Activated T-helper 1 cell treated with anti-CD3 and anti-CD28 coated beads, Interleukin-12 subunit alpha, Interleukin-12 subunit beta, Interleukin-2, Interleukin-4 antibody, amounts not matched to agents 30 ng/mL and 10 ng/mL and 1 ng/mL, durations not matched to agents 14 hours and 24 hours and 36 hours (primary cell): ENCODE measurements at regions not wholly inside any gene's neighbourhood (a gene's known extent, or its start where the extent isn't known, plus 50 kb on each side); places are given as distances from the start of the nearest gene placed in this dataset.

Experiments
- DNase-seq: peaks from one replicate; pipeline ENCODE4 v3.0.0; 2021; ENCODE audit warnings: low spot score
- H3K27ac Mint-ChIP-seq: one replicate; pipeline ENCODE4 v1.8.0; 2021; ENCODE audit warnings: mild to moderate bottlenecking, mixed read lengths
- H3K27me3 Mint-ChIP-seq: one replicate; pipeline ENCODE4 v1.8.0; 2022; ENCODE audit warnings: mild to moderate bottlenecking, moderate library complexity, mixed read lengths; ENCODE audit not compliant: insufficient read depth
- H3K36me3 Mint-ChIP-seq: one replicate; pipeline ENCODE4 v1.8.0; 2021; ENCODE audit warnings: low read depth, mixed read lengths
- H3K4me1 Mint-ChIP-seq: one replicate; pipeline ENCODE4 v1.8.0; 2021; ENCODE audit warnings: low read depth, mixed read lengths
- H3K4me3 Mint-ChIP-seq: one replicate; pipeline ENCODE4 v1.8.0; 2021; ENCODE audit warnings: mild to moderate bottlenecking, moderate library complexity, mixed read lengths
- H3K9me3 Mint-ChIP-seq: one replicate; pipeline ENCODE4 v1.8.0; 2021; ENCODE audit warnings: mixed read lengths
- intact Hi-C: fragments of 100-400 bp; cut with micrococcal nuclease; formaldehyde crosslinking; loops from one replicate; pipeline ENCODE4 v1.15.1; 2024

- Mint-ChIP-seq H3K27ac (no peak overlapping the region), H3K4me3 (no peak overlapping the region), H3K27me3 (no peaks in the 10 kb centered on the region), H3K4me1 (no peaks in the 10 kb centered on the region), H3K36me3 (no peaks in the 10 kb centered on the region), H3K9me3 (no peaks in the 10 kb centered on the region)
- no peak for DNase-seq
- intact Hi-C loops = no loop called here
These were observed 1075.0 kb downstream of the TTLL7 start for GRCh38 chr1:82923931-82924330.

GRCh38 chr1:82921759-82922158 lies 1077.2 kb downstream of the TTLL7 start:
- H3K36me3 Mint-ChIP-seq = no peaks in the 10 kb centered on the region
- DNase-seq = no peak
- intact Hi-C loops = no loop called here
- H3K27ac Mint-ChIP-seq = no peak overlapping the region
- H3K4me1 Mint-ChIP-seq = no peaks in the 10 kb centered on the region
- no peaks in the 10 kb centered on the region for H3K9me3 Mint-ChIP-seq
- H3K27me3 Mint-ChIP-seq = no peaks in the 10 kb centered on the region
- no peak overlapping the region for H3K4me3 Mint-ChIP-seq

DNA sequence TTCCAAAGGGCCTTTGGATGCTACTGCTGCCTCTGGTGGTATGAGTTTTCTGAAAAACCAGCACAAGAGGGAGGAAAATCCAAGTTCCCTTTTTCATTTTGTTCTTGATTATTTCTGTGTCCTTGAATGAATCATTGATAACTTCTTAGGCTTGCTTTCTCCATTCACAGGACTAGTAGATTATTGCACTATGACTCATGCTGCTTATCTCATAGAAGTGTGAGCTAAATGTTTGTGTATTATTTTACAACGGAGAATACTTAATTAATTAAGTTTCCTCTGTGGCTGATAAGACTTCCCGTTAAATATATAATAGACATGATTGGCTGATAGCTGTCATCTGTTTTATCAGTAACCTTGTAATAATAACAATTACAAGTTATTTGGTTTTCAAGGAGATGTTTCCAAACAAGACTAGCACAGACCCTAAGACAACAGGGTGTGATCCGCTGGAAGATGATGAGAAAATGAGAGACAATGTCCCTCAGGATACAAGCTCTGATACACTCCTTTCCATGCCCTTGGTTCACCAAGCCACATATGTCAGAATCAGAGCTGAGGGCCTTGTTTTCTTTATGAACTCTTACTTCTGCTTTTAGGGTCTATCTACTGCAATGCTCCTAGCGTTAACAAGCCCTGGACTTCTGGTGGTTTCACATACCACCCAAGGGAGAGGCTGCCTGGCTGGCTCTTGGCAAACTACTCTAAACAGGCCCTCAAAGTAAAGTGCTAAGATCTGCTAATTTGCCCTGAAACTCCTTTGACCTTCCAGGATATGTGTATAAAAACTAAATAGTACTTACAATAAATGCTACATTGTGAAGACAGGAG lies 1078.3 kb downstream of the TTLL7 start:
- Mint-ChIP-seq H3K4me1 (no peaks in the 10 kb centered on the region), H3K9me3 (no peaks in the 10 kb centered on the region), H3K4me3 (no peak overlapping the region), H3K36me3 (no peaks in the 10 kb centered on the region), H3K27ac (no peak overlapping the region), H3K27me3 (no peaks in the 10 kb centered on the region)
- intact Hi-C loops = no loop called here
- DNase-seq = no peak

- intact Hi-C loops = no loop called here
- Mint-ChIP-seq H3K27ac (no peak overlapping the region), H3K9me3 (no peaks in the 10 kb centered on the region), H3K4me1 (no peaks in the 10 kb centered on the region), H3K27me3 (no peaks in the 10 kb centered on the region), H3K4me3 (no peak overlapping the region), H3K36me3 (no peaks in the 10 kb centered on the region)
- DNase-seq = no peak
These were observed 1079.1 kb downstream of the TTLL7 start for GRCh38 chr1:82919837-82920236.

DNA sequence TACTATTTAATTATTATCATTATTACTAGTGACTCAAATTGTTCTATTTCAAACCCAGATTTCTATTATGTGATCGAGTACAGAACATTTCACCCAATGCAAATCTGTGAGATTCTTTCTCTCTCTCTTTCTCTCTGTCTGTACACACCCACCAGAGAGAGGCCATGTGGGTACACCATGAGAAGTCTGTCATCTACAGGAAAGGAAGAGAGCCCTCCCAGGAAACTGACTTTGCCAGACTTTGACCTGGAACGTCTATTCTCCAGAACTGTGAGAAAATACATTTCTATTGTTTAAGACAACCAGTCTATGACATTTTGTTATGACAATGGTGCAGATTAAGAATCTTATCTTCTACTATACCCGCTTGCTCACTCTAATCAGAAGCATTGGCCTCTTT lies 1091.6 kb downstream of the TTLL7 start:
- intact Hi-C loops = no loop called here
- Mint-ChIP-seq H3K27ac (no peak overlapping the region), H3K36me3 (no peaks in the 10 kb centered on the region), H3K9me3 (no peaks in the 10 kb centered on the region), H3K4me1 (no peaks in the 10 kb centered on the region), H3K4me3 (no peak overlapping the region), H3K27me3 (no peaks in the 10 kb centered on the region)
- DNase-seq = no peak

- no peaks in the 10 kb centered on the region for H3K27me3 Mint-ChIP-seq
- no peak overlapping the region for H3K27ac Mint-ChIP-seq
- DNase-seq = no peak
- H3K4me1 Mint-ChIP-seq = no peaks in the 10 kb centered on the region
- H3K36me3 Mint-ChIP-seq = no peaks in the 10 kb centered on the region
- intact Hi-C loops = no loop called here
- H3K9me3 Mint-ChIP-seq = no peaks in the 10 kb centered on the region
- no peak overlapping the region for H3K4me3 Mint-ChIP-seq
These were observed 1095.3 kb downstream of the TTLL7 start for GRCh38 chr1:82903626-82904025.

DNA sequence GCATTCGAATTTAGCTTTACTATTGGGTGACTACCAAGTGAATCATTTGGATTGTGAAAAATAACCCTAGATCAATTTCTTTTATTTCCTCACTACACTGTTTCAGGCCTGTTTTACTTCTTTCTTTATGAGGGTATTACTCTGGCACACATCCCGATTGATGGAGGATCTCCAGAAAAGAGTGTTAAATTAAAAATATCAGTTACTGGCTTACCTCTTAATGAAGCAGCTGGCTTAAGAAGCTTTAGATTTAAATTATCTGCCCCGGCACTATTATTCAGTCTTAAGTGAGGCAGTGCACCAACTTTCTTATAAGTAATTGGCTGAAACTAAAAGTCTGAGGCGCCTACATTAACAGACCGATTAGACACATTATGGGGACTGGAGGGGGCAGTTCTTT lies 1097.4 kb downstream of the TTLL7 start:
- Mint-ChIP-seq H3K27me3 (no peaks in the 10 kb centered on the region), H3K27ac (no peak overlapping the region), H3K4me3 (no peak overlapping the region), H3K36me3 (no peaks in the 10 kb centered on the region), H3K4me1 (no peaks in the 10 kb centered on the region), H3K9me3 (no peaks in the 10 kb centered on the region)
- no peak for DNase-seq
- intact Hi-C loops = no loop called here

DNA sequence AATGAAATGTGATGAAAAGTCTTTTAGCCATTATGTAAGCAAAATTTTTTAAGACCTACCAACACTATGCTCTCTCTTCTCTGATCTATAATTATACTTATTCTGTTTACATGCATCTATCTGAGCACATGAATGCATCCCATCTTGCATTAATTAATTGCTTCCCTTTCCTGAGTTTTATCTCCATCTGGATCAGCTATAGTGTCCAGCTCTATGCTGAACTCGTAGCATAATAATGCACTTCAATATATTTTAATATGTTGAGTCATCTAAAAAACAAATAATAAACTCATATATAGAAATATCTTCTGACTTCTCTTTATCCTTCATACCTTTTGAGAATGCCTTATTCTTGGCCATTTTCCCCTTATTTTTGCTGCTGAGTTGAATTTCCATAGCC lies 1097.8 kb downstream of the TTLL7 start:
- Mint-ChIP-seq H3K27ac (no peak overlapping the region), H3K4me1 (no peaks in the 10 kb centered on the region), H3K27me3 (no peaks in the 10 kb centered on the region), H3K4me3 (no peak overlapping the region), H3K9me3 (no peaks in the 10 kb centered on the region), H3K36me3 (no peaks in the 10 kb centered on the region)
- no peak for DNase-seq
- intact Hi-C loops = no loop called here

DNA sequence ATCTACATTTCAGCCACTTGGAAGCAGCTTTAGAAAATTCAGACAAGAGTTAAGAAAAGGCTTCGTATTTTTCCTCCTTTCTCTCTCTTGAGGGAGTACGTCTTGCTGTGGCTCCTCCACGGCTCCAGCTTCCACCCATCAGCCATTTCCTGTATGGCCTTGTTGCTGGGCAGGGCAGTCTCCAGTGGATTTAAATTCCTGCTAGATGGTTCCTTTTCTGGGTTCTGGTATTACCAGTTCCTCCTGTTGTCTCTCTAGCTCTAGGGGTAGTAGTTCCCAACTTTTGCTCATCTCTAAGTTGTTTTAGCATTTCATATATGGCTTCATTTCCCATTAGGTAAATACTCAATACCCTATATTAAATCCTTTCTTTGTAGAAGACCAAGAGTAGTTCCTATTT lies 1098.3 kb downstream of the ADGRL2 start:
- H3K4me3 Mint-ChIP-seq = no peak overlapping the region
- no peak overlapping the region for H3K27ac Mint-ChIP-seq
- H3K9me3 Mint-ChIP-seq = no peaks in the 10 kb centered on the region
- intact Hi-C loops = no loop called here
- DNase-seq = no peak
- no peaks in the 10 kb centered on the region for H3K4me1 Mint-ChIP-seq
- no peaks in the 10 kb centered on the region for H3K27me3 Mint-ChIP-seq
- H3K36me3 Mint-ChIP-seq = no peaks in the 10 kb centered on the region

GRCh38 chr1:82897549-82897948 lies 1096.8 kb downstream of the ADGRL2 start:
- H3K27ac Mint-ChIP-seq = no peak overlapping the region
- no peaks in the 10 kb centered on the region for H3K36me3 Mint-ChIP-seq
- H3K4me3 Mint-ChIP-seq = no peak overlapping the region
- H3K27me3 Mint-ChIP-seq = no peaks in the 10 kb centered on the region
- DNase-seq = no peak
- no peaks in the 10 kb centered on the region for H3K9me3 Mint-ChIP-seq
- intact Hi-C loops = no loop called here
- no peaks in the 10 kb centered on the region for H3K4me1 Mint-ChIP-seq

DNA sequence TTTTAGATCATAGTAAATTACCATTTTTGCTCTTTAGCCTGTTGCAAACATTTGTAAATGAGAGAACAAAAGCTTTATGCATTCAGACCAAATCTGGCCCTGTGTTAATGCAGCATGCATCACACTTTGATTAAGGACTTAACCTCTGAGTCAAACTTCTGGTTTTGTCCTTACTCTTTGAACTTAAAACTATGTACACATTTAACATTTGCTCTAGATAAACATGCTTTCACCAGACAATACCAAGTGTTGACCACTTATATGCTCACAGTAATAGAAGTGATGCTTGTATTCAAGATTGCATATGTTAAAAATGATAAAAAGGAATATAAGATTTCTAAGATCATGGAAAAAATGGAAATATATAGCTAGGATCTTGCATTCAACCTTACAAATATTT lies 1095.3 kb downstream of the ADGRL2 start:
- no peak for DNase-seq
- intact Hi-C loops = no loop called here

GRCh38 chr1:82894635-82895034 lies 1093.9 kb downstream of the ADGRL2 start:
- no peak for DNase-seq
- intact Hi-C loops = no loop called here
- Mint-ChIP-seq H3K4me3 (no peak overlapping the region), H3K9me3 (no peaks in the 10 kb centered on the region), H3K36me3 (no peaks in the 10 kb centered on the region), H3K27me3 (no peaks in the 10 kb centered on the region), H3K4me1 (no peaks in the 10 kb centered on the region), H3K27ac (no peak overlapping the region)

More for the DNA sequence above, 1095.3 kb downstream of the ADGRL2 start:
- Mint-ChIP-seq H3K36me3 (no peaks in the 10 kb centered on the region), H3K27ac (no peak overlapping the region), H3K4me1 (no peaks in the 10 kb centered on the region), H3K4me3 (no peak overlapping the region), H3K27me3 (no peaks in the 10 kb centered on the region), H3K9me3 (no peaks in the 10 kb centered on the region)

DNA sequence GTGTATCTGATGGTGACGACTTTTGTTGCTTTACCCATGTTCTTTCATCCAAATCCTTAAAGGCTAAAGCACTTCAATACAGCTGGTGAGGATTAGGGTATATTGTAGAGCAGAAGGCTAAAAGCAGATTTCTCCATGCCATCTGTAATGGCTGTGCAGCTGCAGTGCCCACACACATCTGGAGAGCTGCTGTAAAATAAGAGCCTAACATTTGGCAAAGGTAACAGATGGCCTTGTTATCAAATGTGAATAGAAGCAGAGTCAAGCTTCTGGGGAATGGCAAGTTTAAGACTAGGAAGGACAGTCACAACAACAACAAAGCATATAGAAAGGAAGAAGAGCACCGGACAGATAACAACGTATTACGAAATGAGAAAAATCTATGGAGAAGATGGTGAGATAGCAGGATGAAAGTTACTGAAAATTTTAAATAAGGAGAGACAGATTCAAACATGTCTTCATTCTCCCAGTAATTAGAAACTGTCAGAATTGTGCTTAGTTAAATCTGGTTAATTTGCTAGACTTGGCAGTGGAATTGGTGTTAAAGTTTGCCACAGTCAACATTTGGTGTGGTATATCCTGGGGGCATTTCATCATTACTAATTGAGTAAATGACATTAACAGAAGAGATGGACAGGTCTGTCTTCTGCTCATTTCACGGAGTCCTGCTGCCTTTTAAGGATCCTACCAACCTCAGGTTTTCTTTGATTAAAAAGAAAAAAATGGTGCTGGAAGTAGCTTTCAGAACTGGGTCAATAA lies 1093.2 kb downstream of the ADGRL2 start:
- H3K4me3 Mint-ChIP-seq = no peak overlapping the region
- intact Hi-C loops = no loop called here
- no peaks in the 10 kb centered on the region for H3K4me1 Mint-ChIP-seq
- no peaks in the 10 kb centered on the region for H3K27me3 Mint-ChIP-seq
- H3K36me3 Mint-ChIP-seq = no peaks in the 10 kb centered on the region
- no peak for DNase-seq
- H3K9me3 Mint-ChIP-seq = no peaks in the 10 kb centered on the region
- H3K27ac Mint-ChIP-seq = no peak overlapping the region
